GM19240 (cell line): ENCODE measurements at regions not wholly inside any gene's neighbourhood (a gene's known extent, or its start where the extent isn't known, plus 50 kb on each side); places are given as distances from the start of the nearest gene placed in this dataset.

Experiments used
- DNase-seq: peaks from one replicate; pipeline ENCODE4 v3.0.0; 2011; ENCODE audit warnings: low spot score; ENCODE audit not compliant: insufficient read length

- DNase-seq = no peak
Observed at GRCh38 chr2:220154304-220154703, 526.9 kb downstream of the SLC4A3 start.

GRCh38 chr2:220157312-220157711 lies 529.9 kb downstream of the SLC4A3 start:
- DNase-seq = no peak

GRCh38 chr2:220159738-220160137 lies 532.3 kb downstream of the SLC4A3 start:
- DNase-seq = no peak

- DNase-seq = no peak
Observed at GRCh38 chr2:220162320-220162719, 534.9 kb downstream of the SLC4A3 start.

GRCh38 chr2:220163486-220163885 lies 536.1 kb downstream of the SLC4A3 start:
- no peak for DNase-seq

GRCh38 chr2:220165401-220165800 lies 538.0 kb downstream of the SLC4A3 start:
- DNase-seq = no peak

DNA sequence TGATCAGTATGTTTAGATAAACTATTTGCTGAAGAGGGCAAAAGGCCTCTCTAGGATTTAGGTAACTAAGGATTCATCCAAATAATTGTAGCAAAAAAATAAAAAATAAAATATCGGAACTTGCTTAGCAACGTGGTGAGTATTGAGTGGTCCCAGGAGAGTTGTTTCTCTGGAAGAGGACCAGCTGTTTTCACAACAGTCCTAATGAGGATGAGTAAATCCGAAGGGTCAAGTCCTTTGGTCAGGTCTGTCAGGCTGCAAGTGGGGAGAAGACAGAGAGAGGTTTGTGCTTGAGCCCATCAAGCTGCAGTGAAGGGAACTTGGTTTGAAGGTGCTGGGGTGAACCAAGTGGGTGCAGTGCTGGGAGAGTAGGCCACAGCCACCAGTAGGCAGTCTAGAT lies 539.2 kb downstream of the SLC4A3 start:
- no peak for DNase-seq

DNA sequence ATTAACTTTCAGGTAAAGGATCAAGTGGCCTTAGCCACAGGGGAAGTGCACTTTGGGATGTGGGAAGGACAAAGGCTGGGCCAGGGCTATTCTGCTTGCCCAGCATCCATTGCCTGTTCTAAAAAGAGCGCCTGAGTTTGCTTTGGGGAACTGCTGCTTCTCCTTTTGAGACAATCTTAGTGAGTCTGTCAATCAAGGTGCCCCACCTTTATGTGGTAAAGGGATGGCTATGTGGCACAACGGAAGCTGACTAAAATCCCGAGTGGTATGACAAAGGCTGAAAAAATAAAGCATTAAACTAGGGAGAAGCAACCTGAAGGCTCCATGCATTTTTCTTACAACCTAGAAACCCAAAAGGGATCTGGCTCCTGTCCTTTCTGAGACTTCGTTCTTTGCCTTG lies 540.5 kb downstream of the SLC4A3 start:
- DNase-seq = no peak

- DNase-seq = no peak
Observed at GRCh38 chr2:220168891-220169546, 541.6 kb downstream of the SLC4A3 start.

- DNase-seq = no peak
Observed at GRCh38 chr2:220174826-220175225, 547.4 kb downstream of the SLC4A3 start.

DNA sequence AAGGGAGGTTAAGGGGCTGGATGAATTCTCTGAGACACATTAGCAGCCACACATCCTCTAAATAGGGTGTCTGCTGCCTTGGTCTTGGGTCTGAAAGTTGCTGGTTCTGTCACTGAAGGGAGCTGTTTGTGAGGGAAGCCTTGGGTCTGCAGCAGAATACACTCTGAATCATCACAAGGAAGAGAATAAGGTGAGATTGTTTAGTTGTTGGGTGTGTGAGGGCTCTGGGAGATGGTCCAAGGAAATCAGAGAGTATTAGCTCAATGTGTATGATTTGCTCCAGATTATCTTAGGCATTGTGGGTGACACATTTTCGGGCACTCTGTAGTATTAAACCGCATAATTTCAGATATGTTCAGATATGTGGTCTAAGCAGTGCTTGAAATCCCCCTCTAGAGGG lies 548.5 kb downstream of the SLC4A3 start:
- no peak for DNase-seq

GRCh38 chr2:220178991-220179695 lies 551.7 kb downstream of the SLC4A3 start:
- no peak for DNase-seq

DNA sequence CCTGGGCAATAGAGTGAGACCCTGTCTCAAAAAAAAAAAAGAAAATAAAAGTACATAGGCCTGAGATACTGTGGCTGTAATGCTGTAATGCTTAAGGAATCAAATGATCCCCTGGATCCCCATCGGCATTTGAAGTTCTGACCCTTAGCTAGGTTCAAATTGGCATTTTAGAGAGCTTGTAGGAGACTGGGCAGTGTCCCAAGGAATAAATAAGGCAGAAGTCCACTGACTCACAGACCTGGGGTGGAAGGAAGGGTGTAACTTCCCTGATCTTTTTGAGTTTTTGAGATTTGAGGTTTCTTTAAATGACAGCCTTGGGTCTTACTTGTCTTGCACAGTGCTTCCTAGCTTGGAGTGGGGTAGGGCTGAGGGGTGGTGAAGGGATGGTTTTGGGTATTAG lies 553.7 kb downstream of the SLC4A3 start:
- no peak for DNase-seq

DNA sequence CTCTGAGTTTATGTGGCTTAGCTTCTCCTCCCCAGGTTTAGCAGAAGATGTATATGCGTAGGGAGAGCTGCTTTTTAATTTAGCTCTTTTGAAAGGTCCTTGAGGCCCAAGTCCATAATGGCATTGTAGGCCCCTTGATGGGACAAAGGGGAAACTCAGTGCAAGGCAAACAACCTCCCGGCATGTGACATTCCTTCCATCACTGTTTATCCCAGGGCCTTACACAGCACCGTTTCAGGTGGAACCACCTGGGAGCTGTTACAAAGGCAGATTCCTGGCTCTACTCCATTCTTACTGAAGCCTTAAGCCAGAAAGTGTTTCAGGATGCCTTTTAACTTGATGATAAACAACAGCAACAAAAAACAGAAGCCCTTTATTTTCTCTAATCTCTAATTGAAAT lies 555.4 kb downstream of the SLC4A3 start:
- no peak for DNase-seq

DNA sequence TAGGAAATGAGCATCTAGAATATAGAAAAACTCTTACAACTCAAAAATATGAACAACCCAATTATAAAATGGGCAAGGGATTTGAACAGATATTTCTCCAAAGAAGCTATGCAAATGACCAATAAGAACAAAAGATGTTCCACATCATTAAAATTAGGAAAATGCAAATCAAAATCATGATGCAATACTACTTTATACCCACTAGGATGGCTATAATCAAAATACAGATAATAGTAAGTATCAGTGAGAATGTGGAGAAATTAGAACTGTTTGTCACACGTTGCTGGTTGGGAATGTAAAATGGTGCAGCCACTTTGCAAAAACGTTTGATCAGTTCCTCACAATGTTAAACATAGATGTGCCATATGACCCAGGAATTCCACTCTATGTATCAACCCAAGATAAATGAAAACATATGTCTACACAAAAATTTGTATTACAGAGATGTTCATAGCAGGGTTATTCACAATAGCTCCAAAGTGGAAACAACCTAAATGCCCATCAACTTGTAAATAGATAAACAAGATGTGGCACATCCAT lies 558.4 kb downstream of the SLC4A3 start:
- no peak for DNase-seq

- no peak for DNase-seq
Observed at GRCh38 chr2:220188031-220188430, 560.6 kb downstream of the SLC4A3 start.

GRCh38 chr2:220191031-220191430 lies 563.6 kb downstream of the SLC4A3 start:
- DNase-seq = no peak

DNA sequence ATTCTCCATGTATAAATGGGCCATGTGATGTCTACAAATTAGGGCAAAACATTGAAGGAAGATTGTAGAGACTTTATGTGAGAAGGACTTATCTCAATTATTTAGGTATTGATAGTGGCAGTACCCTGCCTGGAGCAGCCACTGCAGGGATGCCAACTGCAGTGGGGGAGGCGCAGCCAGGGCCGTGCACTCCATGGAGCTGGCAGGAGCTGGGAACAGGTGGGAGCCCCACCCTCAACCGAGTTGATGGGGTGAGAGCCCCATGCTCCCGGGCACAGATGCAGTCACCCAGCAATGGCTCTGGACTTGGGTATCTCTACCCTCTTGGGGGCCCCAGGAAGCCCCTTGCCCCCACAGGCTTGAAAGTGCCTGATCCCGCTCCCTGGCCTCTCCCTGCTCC lies 564.3 kb downstream of the SLC4A3 start:
- no peak for DNase-seq

DNA sequence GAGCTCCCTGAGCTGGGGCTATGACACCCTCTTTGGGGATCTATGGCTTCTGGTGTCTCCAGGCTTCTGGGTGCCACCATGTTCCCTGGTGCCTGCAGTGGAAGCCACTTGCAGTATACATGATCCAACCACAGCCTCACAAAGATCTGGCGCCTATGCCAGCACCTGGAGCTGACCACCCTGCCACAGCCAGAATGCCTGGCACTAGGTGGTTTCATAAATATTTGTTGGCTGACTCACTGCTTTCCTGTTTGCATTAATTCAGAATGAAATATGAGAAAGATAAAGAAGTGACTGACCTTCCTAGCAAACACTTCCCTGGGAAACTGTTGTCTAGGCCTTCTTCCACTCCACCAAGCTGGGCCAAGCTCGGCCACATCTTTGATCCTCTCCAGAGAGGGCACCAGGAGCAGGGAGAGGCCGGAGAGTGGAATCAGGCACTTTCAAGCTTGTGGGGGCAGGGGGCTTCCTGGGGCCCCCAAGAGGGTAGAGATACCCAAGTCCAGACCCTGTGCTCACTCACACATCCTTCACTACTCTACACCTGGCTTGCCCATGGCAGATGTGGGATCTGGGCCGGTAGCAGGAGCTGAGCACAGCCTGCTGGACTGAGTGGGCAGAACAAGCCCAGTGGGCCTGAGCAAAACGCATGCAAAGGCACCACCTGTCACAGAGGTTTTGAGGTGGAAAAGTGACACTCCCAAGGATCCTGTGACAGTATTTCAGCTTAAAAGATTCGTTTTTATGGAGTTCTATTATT lies 565.7 kb downstream of the SLC4A3 start:
- DNase-seq = no peak

GRCh38 chr2:220194630-220195584 lies 567.5 kb downstream of the SLC4A3 start:
- no peak for DNase-seq

GRCh38 chr2:220198896-220199295 lies 571.5 kb downstream of the SLC4A3 start:
- no peak for DNase-seq
